ENCODE measurements at regions not wholly inside any gene's neighbourhood (a gene's known extent, or its start where the extent isn't known, plus 50 kb on each side); places are given as distances from the start of the nearest gene placed in this dataset.

GRCh38 chr10:9018195-9019173 is 964.0 kb downstream of the GATA3 start:
- H3K4me3 ChIP-seq (ENCODE audit: control insufficient read depth, low read depth, low read length), result no peak overlapping the region
- TF ChIP-seq CTCF (conservative IDR thresholded peaks at IDR 0.05; ENCODE audit: control insufficient read depth, insufficient read depth, low read depth, low read length), result no peak
- no peak for DNase-seq (ENCODE audit: low read depth)

DNA sequence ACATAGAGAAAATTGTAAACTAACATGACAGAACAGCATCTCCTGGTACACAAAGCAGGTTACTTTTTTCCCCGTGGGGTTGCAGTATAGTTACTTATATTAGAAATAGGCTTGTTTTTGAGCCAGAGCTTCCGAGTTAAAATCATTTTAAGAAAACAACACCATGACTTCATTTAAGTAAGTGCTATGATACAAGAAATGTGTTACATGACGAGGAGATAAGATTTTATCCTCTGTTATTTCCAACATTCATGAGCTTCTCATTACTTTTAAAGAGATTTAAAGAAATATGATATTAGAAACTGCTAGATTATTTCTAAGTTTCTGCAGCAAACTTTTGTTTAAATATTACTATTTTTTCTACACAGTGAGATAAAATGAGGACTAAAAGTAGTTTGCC is 968.7 kb downstream of the GATA3 start:
- H3K4me3 ChIP-seq (ENCODE audit: control insufficient read depth, low read depth, low read length), result no peak overlapping the region
- no peak for TF ChIP-seq CTCF (conservative IDR thresholded peaks at IDR 0.05; ENCODE audit: control insufficient read depth, insufficient read depth, low read depth, low read length)
- no peak for DNase-seq (ENCODE audit: low read depth)

- TF ChIP-seq CTCF (conservative IDR thresholded peaks at IDR 0.05; ENCODE audit: control insufficient read depth, insufficient read depth, low read depth, low read length), result no peak
- DNase-seq (ENCODE audit: low read depth), result peak; percentile 46
- no peak overlapping the region for H3K4me3 ChIP-seq (ENCODE audit: control insufficient read depth, low read depth, low read length)
Observed at GRCh38 chr10:9024210-9024609, 969.7 kb downstream of the GATA3 start.

DNA sequence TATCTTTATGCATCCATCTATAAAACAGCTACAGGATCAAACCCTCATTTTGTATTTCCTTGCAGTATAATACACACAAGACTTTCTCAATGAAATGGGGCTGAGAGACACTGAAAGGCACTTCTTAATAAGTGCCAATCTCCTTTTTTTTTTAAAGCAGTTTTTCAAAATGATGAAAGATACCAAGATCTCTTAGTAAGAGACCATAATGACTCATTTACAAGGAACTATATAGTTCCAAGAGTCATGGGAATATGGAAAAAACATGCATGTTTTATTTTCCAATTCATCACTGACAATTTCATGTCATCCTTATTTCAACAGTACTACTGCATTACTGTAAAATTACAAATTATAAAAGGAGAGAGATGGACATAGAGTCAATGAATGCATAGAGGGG is 973.7 kb downstream of the GATA3 start:
- no peak for TF ChIP-seq CTCF (conservative IDR thresholded peaks at IDR 0.05; ENCODE audit: control insufficient read depth, insufficient read depth, low read depth, low read length)
- DNase-seq (ENCODE audit: low read depth), result peak; percentile 24
- H3K4me3 ChIP-seq (ENCODE audit: control insufficient read depth, low read depth, low read length), result no peak overlapping the region

- TF ChIP-seq CTCF (conservative IDR thresholded peaks at IDR 0.05; ENCODE audit: control insufficient read depth, insufficient read depth, low read depth, low read length), result no peak
- DNase-seq (ENCODE audit: low read depth), result no peak
- H3K4me3 ChIP-seq (ENCODE audit: control insufficient read depth, low read depth, low read length), result no peak overlapping the region
Observed at GRCh38 chr10:9035355-9035754, 980.9 kb downstream of the GATA3 start.

GRCh38 chr10:9036711-9037204 is 982.3 kb downstream of the GATA3 start:
- TF ChIP-seq CTCF (conservative IDR thresholded peaks at IDR 0.05; ENCODE audit: control insufficient read depth, insufficient read depth, low read depth, low read length), result no peak
- DNase-seq (ENCODE audit: low read depth), result no peak
- H3K4me3 ChIP-seq (ENCODE audit: control insufficient read depth, low read depth, low read length), result no peak overlapping the region
